Astrocyte (in vitro differentiated cells and primary cell): ENCODE measurements at regions not wholly inside any gene's neighbourhood (a gene's known extent, or its start where the extent isn't known, plus 50 kb on each side); places are given as distances from the start of the nearest gene placed in this dataset.

Source experiments
- EZH2 ChIP-seq: IDR thresholded peaks from 2 replicates; pipeline ENCODE4 v1.6.1; 2012; ENCODE audit warnings: mild to moderate bottlenecking, low read length, inconsistent platforms; ENCODE audit not compliant: insufficient read depth
- TF ChIP-seq, protein P1 (sequence below): IDR thresholded peaks from 2 replicates; pipeline ENCODE4 v1.5.1; 2011; ENCODE audit warnings: low read depth, mild to moderate bottlenecking, inconsistent platforms, low read length, moderate library complexity; ENCODE audit not compliant: insufficient read depth

- no peak for TF ChIP-seq EZH2
- TF ChIP-seq, protein P1, sequence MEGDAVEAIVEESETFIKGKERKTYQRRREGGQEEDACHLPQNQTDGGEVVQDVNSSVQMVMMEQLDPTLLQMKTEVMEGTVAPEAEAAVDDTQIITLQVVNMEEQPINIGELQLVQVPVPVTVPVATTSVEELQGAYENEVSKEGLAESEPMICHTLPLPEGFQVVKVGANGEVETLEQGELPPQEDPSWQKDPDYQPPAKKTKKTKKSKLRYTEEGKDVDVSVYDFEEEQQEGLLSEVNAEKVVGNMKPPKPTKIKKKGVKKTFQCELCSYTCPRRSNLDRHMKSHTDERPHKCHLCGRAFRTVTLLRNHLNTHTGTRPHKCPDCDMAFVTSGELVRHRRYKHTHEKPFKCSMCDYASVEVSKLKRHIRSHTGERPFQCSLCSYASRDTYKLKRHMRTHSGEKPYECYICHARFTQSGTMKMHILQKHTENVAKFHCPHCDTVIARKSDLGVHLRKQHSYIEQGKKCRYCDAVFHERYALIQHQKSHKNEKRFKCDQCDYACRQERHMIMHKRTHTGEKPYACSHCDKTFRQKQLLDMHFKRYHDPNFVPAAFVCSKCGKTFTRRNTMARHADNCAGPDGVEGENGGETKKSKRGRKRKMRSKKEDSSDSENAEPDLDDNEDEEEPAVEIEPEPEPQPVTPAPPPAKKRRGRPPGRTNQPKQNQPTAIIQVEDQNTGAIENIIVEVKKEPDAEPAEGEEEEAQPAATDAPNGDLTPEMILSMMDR = no peak
These were observed 54.6 kb downstream of the ZFP36L2 start for GRCh38 chr2:43171789-43172188.
